OCI-LY7 (cell line): ENCODE measurements at regions not wholly inside any gene's neighbourhood (a gene's known extent, or its start where the extent isn't known, plus 50 kb on each side); places are given as distances from the start of the nearest gene placed in this dataset.

Experiments
- BruUV-seq: library from RNA; stranded (reverse); fragments of 400-500 nt; replicated peaks from 2 replicates; lab custom pipeline; 2021; lab: Mats Ljungman, UMichigan
- CTCF ChIA-PET: fragments of 300-600 bp; sonication (Branson Sonifier 250); formaldehyde crosslinking; loops from one replicate; lab custom pipeline; 2022; ENCODE audit warnings: antibody characterized with exemption; ENCODE audit not compliant: unreplicated experiment; lab: Charles Lee
- POLR2A ChIA-PET: fragments of 300-600 bp; sonication (Branson Sonifier 250); formaldehyde crosslinking; loops from one replicate; lab custom pipeline; 2022; ENCODE audit warnings: antibody characterized with exemption; lab: Charles Lee
- DNase-seq: peaks from one replicate; pipeline ENCODE4 v3.0.0-alpha.2; 2015; ENCODE audit warnings: low spot score
- H2AFZ ChIP-seq: fragments of 200-600 bp; sonication (generic), shearing (Covaris generic); 2 replicates; pipeline ENCODE4 v1.6.1; 2014; ENCODE audit warnings: mild to moderate bottlenecking, antibody characterized with exemption, low read length, moderate library complexity
- H3K27ac ChIP-seq: fragments of 200-600 bp; sonication (generic); 2 replicates; pipeline ENCODE4 v1.5.1; 2014; ENCODE audit warnings: mixed run types, low read depth, mild to moderate bottlenecking, moderate library complexity, low read length, inconsistent platforms; ENCODE audit not compliant: poor library complexity, severe bottlenecking
- H3K36me3 ChIP-seq: fragments of 200-600 bp; sonication (generic); 2 replicates; pipeline ENCODE4 v1.6.1; 2014; ENCODE audit warnings: mild to moderate bottlenecking, antibody characterized with exemption, low read length, moderate library complexity, mixed read lengths; ENCODE audit not compliant: insufficient read depth
- H3K4me1 ChIP-seq: fragments of 200-600 bp; sonication (generic); 2 replicates; pipeline ENCODE4 v1.5.1; 2014; ENCODE audit warnings: mild to moderate bottlenecking, low read length; ENCODE audit not compliant: insufficient read depth, poor library complexity, severe bottlenecking
- H3K4me2 ChIP-seq: fragments of 200-600 bp; sonication (generic); 2 replicates; pipeline ENCODE4 v1.6.1; 2014; ENCODE audit warnings: mild to moderate bottlenecking, low read length
- H3K4me3 ChIP-seq: fragments of 200-600 bp; sonication (generic); 2 replicates; pipeline ENCODE4 v1.5.1; 2014; ENCODE audit warnings: mild to moderate bottlenecking, low read depth, low read length; ENCODE audit not compliant: poor library complexity, severe bottlenecking
- H3K79me2 ChIP-seq: fragments of 200-600 bp; sonication (generic); 2 replicates; pipeline ENCODE4 v1.6.1; 2016; ENCODE audit warnings: low read depth, mild to moderate bottlenecking, low read length, moderate library complexity, mixed read lengths; ENCODE audit not compliant: insufficient read depth
- H3K9me2 ChIP-seq: fragments of 200-600 bp; sonication (generic); 2 replicates; pipeline ENCODE4 v1.6.1; 2016; ENCODE audit warnings: mild to moderate bottlenecking, low read length, mixed read lengths; ENCODE audit not compliant: insufficient read depth
- H3K9me3 ChIP-seq: fragments of 200-600 bp; sonication (generic); 2 replicates; pipeline ENCODE4 v1.6.1; 2014; ENCODE audit warnings: mild to moderate bottlenecking, mixed run types, low read length, mixed read lengths
- H4K20me1 ChIP-seq: fragments of 200-600 bp; sonication (generic); 2 replicates; pipeline ENCODE4 v1.6.1; 2014; ENCODE audit warnings: mild to moderate bottlenecking, antibody characterized with exemption, low read length, moderate library complexity, mixed read lengths; ENCODE audit not compliant: insufficient read depth
- EZH2phosphoT487 ChIP-seq: fragments of 200-600 bp; sonication (generic); IDR thresholded peaks from 2 replicates; pipeline ENCODE4 v1.6.1; 2018; ENCODE audit warnings: low read depth, borderline replicate concordance, mild to moderate bottlenecking, mixed run types, antibody characterized with exemption, low read length, moderate library complexity, mixed read lengths
- intact Hi-C: fragments of 100-400 bp; cut with micrococcal nuclease; formaldehyde crosslinking; loops from one replicate; pipeline ENCODE4 v1.10.0; 2022; ENCODE audit not compliant: unreplicated experiment
- TF ChIP-seq, protein P1 (sequence below): fragments of 200-600 bp; sonication (generic); conservative IDR thresholded peaks from 2 replicates; pipeline ENCODE4 v1.5.1; 2014; ENCODE audit warnings: mild to moderate bottlenecking, antibody characterized with exemption, low read length, moderate library complexity, mixed read lengths

DNA sequence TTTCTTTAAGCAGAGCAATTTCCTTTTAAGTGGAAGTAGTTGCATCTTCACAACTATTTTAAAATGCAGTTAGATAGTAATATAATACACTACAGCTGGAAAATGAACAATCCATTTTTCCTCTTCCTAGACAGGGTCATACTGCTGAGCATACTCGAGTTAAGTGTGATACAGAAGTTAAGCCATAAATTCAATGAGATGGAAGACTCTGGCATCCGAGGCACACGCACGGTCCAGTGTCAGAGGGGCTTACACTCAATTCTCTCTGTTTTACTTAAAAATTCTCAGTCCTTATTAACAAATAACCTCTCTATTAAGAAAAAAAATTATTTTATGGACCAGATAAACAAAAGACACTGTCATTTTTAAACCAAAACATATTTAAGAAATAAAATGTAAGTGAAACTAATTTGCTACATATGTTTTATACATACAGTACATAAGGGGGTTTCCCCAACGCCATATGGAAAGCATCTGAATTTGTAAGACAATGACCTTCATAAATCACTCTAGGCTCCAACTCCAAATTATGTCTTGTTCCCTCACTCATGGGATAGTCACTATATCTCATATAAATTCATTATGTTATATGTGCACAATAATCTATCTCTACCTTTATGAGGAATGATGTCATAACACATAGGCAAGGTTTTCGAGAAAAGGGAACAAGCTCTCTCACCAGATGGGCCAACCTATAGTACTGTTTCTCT lies 315.3 kb downstream of the PAPSS1 start:
- H3K27ac ChIP-seq, result no peak overlapping the region
- CTCF ChIA-PET, result no interaction called here
- H3K4me1 ChIP-seq, result no peaks in the 10 kb centered on the region
- intact Hi-C loops, result no loop called here
- POLR2A ChIA-PET, result interaction anchor here (0.6 kb wide), 1 partner anchor 136 kb away, joined by 4 read pairs; no protein-coding TSS in a partner anchor
- H3K36me3 ChIP-seq, result no peaks in the 10 kb centered on the region
- no peaks in the 10 kb centered on the region for H4K20me1 ChIP-seq
- H2AFZ ChIP-seq, result no peak overlapping the region
- BruUV-seq, result no TSS peak
- H3K4me3 ChIP-seq, result no peak overlapping the region
- no peaks in the 10 kb centered on the region for H3K79me2 ChIP-seq
- no peak overlapping the region for H3K4me2 ChIP-seq
- TF ChIP-seq, protein P1, sequence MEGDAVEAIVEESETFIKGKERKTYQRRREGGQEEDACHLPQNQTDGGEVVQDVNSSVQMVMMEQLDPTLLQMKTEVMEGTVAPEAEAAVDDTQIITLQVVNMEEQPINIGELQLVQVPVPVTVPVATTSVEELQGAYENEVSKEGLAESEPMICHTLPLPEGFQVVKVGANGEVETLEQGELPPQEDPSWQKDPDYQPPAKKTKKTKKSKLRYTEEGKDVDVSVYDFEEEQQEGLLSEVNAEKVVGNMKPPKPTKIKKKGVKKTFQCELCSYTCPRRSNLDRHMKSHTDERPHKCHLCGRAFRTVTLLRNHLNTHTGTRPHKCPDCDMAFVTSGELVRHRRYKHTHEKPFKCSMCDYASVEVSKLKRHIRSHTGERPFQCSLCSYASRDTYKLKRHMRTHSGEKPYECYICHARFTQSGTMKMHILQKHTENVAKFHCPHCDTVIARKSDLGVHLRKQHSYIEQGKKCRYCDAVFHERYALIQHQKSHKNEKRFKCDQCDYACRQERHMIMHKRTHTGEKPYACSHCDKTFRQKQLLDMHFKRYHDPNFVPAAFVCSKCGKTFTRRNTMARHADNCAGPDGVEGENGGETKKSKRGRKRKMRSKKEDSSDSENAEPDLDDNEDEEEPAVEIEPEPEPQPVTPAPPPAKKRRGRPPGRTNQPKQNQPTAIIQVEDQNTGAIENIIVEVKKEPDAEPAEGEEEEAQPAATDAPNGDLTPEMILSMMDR, result no peak
- TF ChIP-seq EZH2phosphoT487, result no peak
- no peak for DNase-seq
- H3K9me3 ChIP-seq, result no peaks in the 10 kb centered on the region
- H3K9me2 ChIP-seq, result no peaks in the 10 kb centered on the region

DNA sequence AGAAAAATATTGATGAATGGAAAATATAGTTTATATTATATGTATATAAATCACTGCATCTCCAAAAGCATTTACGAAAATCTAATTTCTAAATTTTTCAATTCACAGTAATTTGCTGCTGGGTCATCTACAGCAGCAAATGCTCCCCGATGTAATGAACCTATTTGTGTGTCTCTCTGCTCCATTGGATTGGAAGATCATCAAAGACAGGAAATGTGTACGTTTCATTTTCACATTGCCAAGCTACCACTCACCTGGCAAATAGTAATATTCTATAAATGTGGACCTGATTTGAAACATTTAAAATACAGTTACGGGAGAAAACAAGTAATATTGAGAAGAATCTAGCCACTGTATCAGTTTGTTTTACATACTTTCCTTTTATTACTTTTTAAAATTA lies 317.7 kb downstream of the PAPSS1 start:
- Histone ChIP-seq H3K4me3 (no peak overlapping the region), H3K27ac (no peak overlapping the region), H3K9me2 (no peaks in the 10 kb centered on the region), H3K9me3 (no peaks in the 10 kb centered on the region), H3K4me1 (no peaks in the 10 kb centered on the region), H3K36me3 (no peaks in the 10 kb centered on the region), H2AFZ (no peak overlapping the region), H3K4me2 (no peak overlapping the region), H3K79me2 (no peaks in the 10 kb centered on the region), H4K20me1 (no peaks in the 10 kb centered on the region)
- TF ChIP-seq, protein P1, result no peak
- no peak for TF ChIP-seq EZH2phosphoT487
- intact Hi-C loops, result no loop called here
- CTCF ChIA-PET, result no interaction called here
- no peak for DNase-seq
- POLR2A ChIA-PET, result no interaction called here
- no TSS peak for BruUV-seq

DNA sequence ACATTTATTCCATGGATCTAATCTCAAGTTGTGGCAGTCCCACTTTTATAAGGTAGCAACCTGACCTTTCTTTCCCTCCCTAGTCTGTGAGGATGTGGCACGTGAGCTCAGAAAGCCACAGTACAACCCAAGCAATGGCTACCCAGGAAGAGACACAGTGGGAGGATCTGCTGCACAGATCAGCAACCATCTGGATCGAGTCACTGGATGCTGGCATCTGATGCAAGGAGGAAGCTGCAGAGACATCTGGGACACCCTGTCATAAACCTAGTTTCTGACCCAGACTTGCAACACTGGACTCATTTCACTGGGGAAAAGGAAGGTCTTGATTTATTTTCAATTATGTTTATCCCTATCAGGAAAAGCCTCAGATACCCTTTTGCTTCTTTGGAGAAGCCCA lies 327.1 kb downstream of the PAPSS1 start:
- ChIA-PET POLR2A (interaction anchor here (1.1 kb wide), 1 partner anchor 26 kb away, joined by 3 read pairs; no protein-coding TSS in a partner anchor), CTCF (no interaction called here)
- H3K27ac ChIP-seq, result no peak overlapping the region
- no peaks in the 10 kb centered on the region for H4K20me1 ChIP-seq
- H3K4me1 ChIP-seq, result no peaks in the 10 kb centered on the region
- no peak overlapping the region for H3K4me2 ChIP-seq
- no peak overlapping the region for H3K4me3 ChIP-seq
- no peaks in the 10 kb centered on the region for H3K36me3 ChIP-seq
- intact Hi-C loops, result no loop called here
- no peaks in the 10 kb centered on the region for H3K9me3 ChIP-seq
- BruUV-seq, result no TSS peak
- H3K79me2 ChIP-seq, result no peaks in the 10 kb centered on the region
- no peak for TF ChIP-seq EZH2phosphoT487
- TF ChIP-seq, protein P1, result no peak
- H2AFZ ChIP-seq, result no peak overlapping the region
- no peaks in the 10 kb centered on the region for H3K9me2 ChIP-seq
- DNase-seq, result no peak
